B cell (primary cell): ENCODE measurements at regions not wholly inside any gene's neighbourhood (a gene's known extent, or its start where the extent isn't known, plus 50 kb on each side); places are given as distances from the start of the nearest gene placed in this dataset.

ENCODE experiments used
- ATAC-seq: fragments of 200-7000 bp; cut with Tn5 transposase; one replicate; pipeline ENCODE4 v1.10.0; 2021; ENCODE audit warnings: low read depth, mild to moderate bottlenecking, moderate number of reproducible peaks, moderate library complexity
- CTCF ChIA-PET: fragments of 350-600 bp; sonication (Branson Sonifier 250); formaldehyde crosslinking; loops from one replicate; lab custom pipeline; 2021; ENCODE audit warnings: antibody characterized with exemption, inconsistent platforms; lab: Charles Lee
- POLR2A ChIA-PET: fragments of 350-600 bp; sonication (Branson Sonifier 250); formaldehyde crosslinking; loops from one replicate; lab custom pipeline; 2021; ENCODE audit warnings: antibody characterized with exemption; lab: Charles Lee
- DNase-seq: peaks from one replicate; pipeline ENCODE4 v3.0.0; 2013
- H2AFZ ChIP-seq: 2 replicates; pipeline ENCODE4 v1.6.1; 2012; ENCODE audit warnings: mild to moderate bottlenecking, low read depth, low read length; ENCODE audit not compliant: insufficient read depth, poor library complexity, severe bottlenecking
- H3K27ac ChIP-seq, 2 donors: 1 replicate in 1 of 2; 2 replicates in 1 of 2; pipeline ENCODE4 v1.5.1; 2012 to 2013; ENCODE audit warnings: low read length in 2 of 2, mild to moderate bottlenecking in 2 of 2, moderate library complexity in 1 of 2
- H3K27me3 ChIP-seq, 4 experiments: fragments of 200-600 bp in 1 of 4; sonication (generic) in 1 of 4; replicated peaks in 1 of 4; 1 replicate in 2 of 4; 2 replicates in 2 of 4; pipeline versions ENCODE4 v1.6.1 to v1.7.0; 2013 to 2016; ENCODE audit warnings: low read length in 3 of 4, mild to moderate bottlenecking in 2 of 4, mixed read lengths in 1 of 4, moderate library complexity in 1 of 4; ENCODE audit not compliant: insufficient read depth in 4 of 4, control insufficient read depth in 3 of 4; ENCODE audit errors: control extremely low read depth in 1 of 4
- H3K36me3 ChIP-seq, 2 experiments: replicated peaks in 1 of 2; 1 replicate in 1 of 2; 2 replicates in 1 of 2; pipeline versions ENCODE4 v1.6.1 to v1.7.1; 2013; ENCODE audit warnings: low read length in 1 of 2; ENCODE audit not compliant: insufficient read depth in 2 of 2, control insufficient read depth in 1 of 2; ENCODE audit errors: control extremely low read depth in 1 of 2, extremely low read depth in 1 of 2
- H3K4me1 ChIP-seq, 2 donors: fragments of 200-600 bp in 1 of 2; sonication (generic) in 1 of 2; 1 replicate in 1 of 2; 2 replicates in 1 of 2; pipeline versions ENCODE4 v1.5.1 to v1.6.1; 2013 to 2017; ENCODE audit warnings: low read length in 2 of 2; ENCODE audit not compliant: control insufficient read depth in 2 of 2, insufficient read depth in 2 of 2
- H3K4me2 ChIP-seq: replicated peaks from 2 replicates; pipeline ENCODE3; 2012; ENCODE audit warnings: mild to moderate bottlenecking, low read depth, low read length; ENCODE audit not compliant: poor library complexity, severe bottlenecking
- H3K4me3 ChIP-seq, 5 experiments: fragments of 200-600 bp in 1 of 5; sonication (generic) in 1 of 5; 1 replicate in 3 of 5; 2 replicates in 2 of 5; pipeline versions ENCODE4 v1.5.1 to v1.7.0; 2011 to 2016; ENCODE audit warnings: low read length in 4 of 5, mild to moderate bottlenecking in 4 of 5, low read depth in 2 of 5, control low read depth in 1 of 5, moderate library complexity in 1 of 5; ENCODE audit not compliant: insufficient read depth in 1 of 5; ENCODE audit errors: control extremely low read depth in 1 of 5, extremely low read depth in 1 of 5
- H3K79me2 ChIP-seq: fragments of 200-600 bp; sonication (generic); one replicate; pipeline ENCODE4 v1.6.0; 2016; ENCODE audit warnings: low read length; ENCODE audit not compliant: control insufficient read depth, insufficient read depth
- H3K9ac ChIP-seq: fragments of 200-600 bp; sonication (generic); 2 replicates; pipeline ENCODE4 v1.6.1; 2017; ENCODE audit warnings: mild to moderate bottlenecking, low read length, moderate library complexity
- H3K9me3 ChIP-seq, 3 donors: one replicate each; pipeline versions ENCODE4 v1.6.1 to v1.7.1; 2013; ENCODE audit warnings: low read length in 2 of 3; ENCODE audit not compliant: control insufficient read depth in 2 of 3, insufficient read depth in 1 of 3; ENCODE audit errors: control extremely low read depth in 1 of 3
- H4K20me1 ChIP-seq: 2 replicates; pipeline ENCODE4 v1.6.0; 2012; ENCODE audit warnings: mild to moderate bottlenecking, low read length; ENCODE audit not compliant: insufficient read depth, control insufficient read depth, poor library complexity, severe bottlenecking
- H3K27ac Mint-ChIP-seq: one replicate; pipeline ENCODE4 v1.8.0; 2021; ENCODE audit warnings: mixed read lengths
- H3K27me3 Mint-ChIP-seq: one replicate; pipeline ENCODE4 v1.8.0; 2021; ENCODE audit warnings: mixed read lengths
- H3K4me1 Mint-ChIP-seq: one replicate; pipeline ENCODE4 v1.8.0; 2021; ENCODE audit warnings: mixed read lengths
- H3K4me3 Mint-ChIP-seq: one replicate; pipeline ENCODE4 v1.8.0; 2021; ENCODE audit warnings: mixed read lengths
- H3K9me3 Mint-ChIP-seq: one replicate; pipeline ENCODE4 v1.8.0; 2022; ENCODE audit warnings: mixed read lengths; ENCODE audit not compliant: insufficient read depth
- EZH2 ChIP-seq: IDR thresholded peaks from 2 replicates; pipeline ENCODE4 v1.6.1; 2012; ENCODE audit warnings: borderline replicate concordance, low read depth, mild to moderate bottlenecking, moderate library complexity, low read length; ENCODE audit not compliant: insufficient read depth, poor library complexity, severe bottlenecking
- WGBS: methylation state at CpG from one replicate; pipeline ENCODE4 v1.1.5; 2013; ENCODE audit warnings: missing lambda C conversion rate; ENCODE audit not compliant: insufficient coverage; 5-methylcytosine and 5-hydroxymethylcytosine counted together
- intact Hi-C: fragments of 100-400 bp; cut with micrococcal nuclease; formaldehyde crosslinking; loops from one replicate; pipeline ENCODE4 v1.10.0; 2022
- TF ChIP-seq, protein P1 (sequence below): fragments of 200-600 bp; IDR thresholded peaks from one replicate; pipeline ENCODE4 v1.8.0; 2022; ENCODE audit warnings: antibody characterized with exemption, mild to moderate bottlenecking

DNA sequence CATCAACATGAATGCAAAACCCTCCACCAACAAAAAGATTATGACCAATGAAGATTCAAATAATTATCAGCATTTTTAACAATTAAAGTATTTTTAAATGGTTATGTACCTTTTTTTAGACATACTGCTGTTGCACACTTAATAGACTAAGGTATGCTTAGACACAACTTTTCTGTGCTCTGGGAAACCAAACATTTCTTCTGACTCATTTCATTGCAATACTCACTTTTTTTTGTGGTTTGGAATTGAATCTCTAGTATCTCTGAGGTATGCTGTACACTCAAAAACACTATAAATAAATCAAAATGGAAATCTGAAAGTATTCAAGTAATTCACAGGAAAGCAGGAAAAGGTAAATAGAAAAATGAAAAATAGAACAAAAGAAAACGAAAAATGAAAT lies 247.9 kb upstream of the POU3F3 start:
- no peaks in the 10 kb centered on the region for H4K20me1 ChIP-seq
- Mint-ChIP-seq H3K4me1 (no peaks in the 10 kb centered on the region), H3K27ac (no peak overlapping the region), H3K4me3 (no peak overlapping the region), H3K27me3 (peaks cover 4% of the 10 kb centered on the region), H3K9me3 (peaks cover 3% of the 10 kb centered on the region)
- H3K9ac ChIP-seq = no peak overlapping the region
- no peak overlapping the region for H3K4me3 ChIP-seq
- H3K4me2 ChIP-seq = no peak overlapping the region
- no peak overlapping the region for H2AFZ ChIP-seq
- H3K27ac ChIP-seq = no peak overlapping the region
- TF ChIP-seq, protein P1, sequence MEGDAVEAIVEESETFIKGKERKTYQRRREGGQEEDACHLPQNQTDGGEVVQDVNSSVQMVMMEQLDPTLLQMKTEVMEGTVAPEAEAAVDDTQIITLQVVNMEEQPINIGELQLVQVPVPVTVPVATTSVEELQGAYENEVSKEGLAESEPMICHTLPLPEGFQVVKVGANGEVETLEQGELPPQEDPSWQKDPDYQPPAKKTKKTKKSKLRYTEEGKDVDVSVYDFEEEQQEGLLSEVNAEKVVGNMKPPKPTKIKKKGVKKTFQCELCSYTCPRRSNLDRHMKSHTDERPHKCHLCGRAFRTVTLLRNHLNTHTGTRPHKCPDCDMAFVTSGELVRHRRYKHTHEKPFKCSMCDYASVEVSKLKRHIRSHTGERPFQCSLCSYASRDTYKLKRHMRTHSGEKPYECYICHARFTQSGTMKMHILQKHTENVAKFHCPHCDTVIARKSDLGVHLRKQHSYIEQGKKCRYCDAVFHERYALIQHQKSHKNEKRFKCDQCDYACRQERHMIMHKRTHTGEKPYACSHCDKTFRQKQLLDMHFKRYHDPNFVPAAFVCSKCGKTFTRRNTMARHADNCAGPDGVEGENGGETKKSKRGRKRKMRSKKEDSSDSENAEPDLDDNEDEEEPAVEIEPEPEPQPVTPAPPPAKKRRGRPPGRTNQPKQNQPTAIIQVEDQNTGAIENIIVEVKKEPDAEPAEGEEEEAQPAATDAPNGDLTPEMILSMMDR = no peak
- TF ChIP-seq EZH2 = no peak
- H3K4me1 ChIP-seq = no peaks in the 10 kb centered on the region
- ChIA-PET CTCF (no interaction called here), POLR2A (no interaction called here)
- no peaks in the 10 kb centered on the region for H3K79me2 ChIP-seq
- ATAC-seq (no peak), DNase-seq (no peak)
- H3K36me3 ChIP-seq = no peaks in the 10 kb centered on the region
- WGBS = no CpG with 5 or more reads among the region's 1 CpG
- H3K27me3 ChIP-seq = no peaks in the 10 kb centered on the region
- intact Hi-C loops = no loop called here
- peaks cover 0 to 5% (median 2%) of the 10 kb centered on the region in 3 donors for H3K9me3 ChIP-seq

DNA sequence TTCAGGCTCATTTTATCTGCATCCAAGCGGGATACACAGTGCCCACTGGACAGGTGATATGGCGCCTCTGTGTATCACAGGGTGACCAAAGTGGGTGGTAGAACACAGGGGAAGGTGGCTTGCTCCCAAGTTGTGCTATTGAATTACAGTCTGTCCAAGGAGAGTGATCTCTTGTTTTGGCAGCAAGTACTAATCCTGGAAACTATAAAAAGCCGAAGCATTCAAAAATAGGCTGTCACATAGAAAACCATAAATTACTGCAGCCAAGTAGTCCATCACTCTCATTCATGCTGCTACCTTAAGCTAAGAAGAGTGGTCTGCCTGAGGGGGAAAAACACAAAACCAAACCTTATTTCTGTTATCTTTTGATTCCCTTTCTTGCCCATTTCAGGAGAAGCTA lies 237.1 kb upstream of the POU3F3 start:
- no peaks in the 10 kb centered on the region for H3K9me3 Mint-ChIP-seq
- no peak overlapping the region for H3K4me3 Mint-ChIP-seq
- Histone ChIP-seq H3K4me2 (no peak overlapping the region), H3K4me1 (no peaks in the 10 kb centered on the region), H3K9me3 (peaks cover 0 to 1% (median 0%) of the 10 kb centered on the region in 3 donors), H3K4me3 (no peak overlapping the region), H3K79me2 (no peaks in the 10 kb centered on the region), H3K9ac (no peak overlapping the region), H3K36me3 (no peaks in the 10 kb centered on the region), H3K27ac (no peak overlapping the region), H2AFZ (no peak overlapping the region), H3K27me3 (no peaks in the 10 kb centered on the region), H4K20me1 (no peaks in the 10 kb centered on the region)
- no peak for DNase-seq
- H3K27me3 Mint-ChIP-seq = peaks cover 7% of the 10 kb centered on the region
- POLR2A ChIA-PET = no interaction called here
- intact Hi-C loops = no loop called here
- no peaks in the 10 kb centered on the region for H3K4me1 Mint-ChIP-seq
- ATAC-seq = no peak
- no peak overlapping the region for H3K27ac Mint-ChIP-seq
- 100% methylated on average over 1 of the region's 3 CpGs for WGBS
- TF ChIP-seq, protein P1 = no peak
- no peak for TF ChIP-seq EZH2
- CTCF ChIA-PET = no interaction called here
